NOMO-1 (cell line): ENCODE measurements at regions not wholly inside any gene's neighbourhood (a gene's known extent, or its start where the extent isn't known, plus 50 kb on each side); places are given as distances from the start of the nearest gene placed in this dataset.

Source experiments
- DNase-seq, 2 experiments: peaks; one replicate each; lab custom pipeline; 2025; ENCODE audit not compliant: unreplicated experiment in 2 of 2; lab: John Stamatoyannopoulos, UW

DNA sequence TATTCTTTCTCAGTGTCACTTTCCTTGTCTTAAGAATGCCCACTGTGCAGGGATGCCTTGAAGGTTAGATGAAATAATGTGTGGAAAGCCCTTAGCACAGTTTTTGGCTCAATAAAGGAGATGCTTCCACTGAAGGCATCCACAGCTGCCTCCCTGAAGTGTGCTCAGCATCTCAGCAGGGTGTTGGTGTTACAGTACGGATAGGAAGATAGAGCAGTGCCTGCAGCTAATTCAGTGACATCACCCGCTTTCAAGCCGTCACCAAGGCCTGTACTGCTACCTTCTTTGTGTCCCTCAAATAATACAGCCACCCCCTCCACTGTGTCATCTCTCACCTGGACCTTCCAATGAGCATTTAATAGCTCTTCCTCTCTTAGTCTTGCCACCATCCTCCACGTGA is 59.0 kb downstream of the NDUFS5 start:
- DNase-seq = no peak

DNA sequence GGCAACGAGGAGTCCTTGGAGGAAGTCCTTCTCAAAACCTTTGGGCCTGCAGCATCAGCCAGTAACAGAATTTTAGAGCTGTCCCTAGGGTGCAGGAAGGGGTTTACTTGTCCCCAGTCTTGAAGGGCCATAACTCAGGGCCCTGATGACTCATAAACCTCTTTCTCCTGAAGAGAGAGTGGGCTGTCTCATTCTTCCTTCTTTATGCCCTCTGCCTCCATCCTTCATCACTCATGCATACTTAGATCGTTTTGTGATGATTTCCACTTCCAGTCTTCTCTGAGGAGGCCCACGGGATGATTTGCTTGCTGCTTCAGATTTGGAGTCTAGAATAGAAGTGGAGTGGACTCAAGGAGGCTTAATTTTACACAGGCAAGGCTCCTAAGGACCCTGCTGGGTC is 60.2 kb downstream of the NDUFS5 start:
- peak in 1 of 2 experiments; percentile 34 for DNase-seq

DNA sequence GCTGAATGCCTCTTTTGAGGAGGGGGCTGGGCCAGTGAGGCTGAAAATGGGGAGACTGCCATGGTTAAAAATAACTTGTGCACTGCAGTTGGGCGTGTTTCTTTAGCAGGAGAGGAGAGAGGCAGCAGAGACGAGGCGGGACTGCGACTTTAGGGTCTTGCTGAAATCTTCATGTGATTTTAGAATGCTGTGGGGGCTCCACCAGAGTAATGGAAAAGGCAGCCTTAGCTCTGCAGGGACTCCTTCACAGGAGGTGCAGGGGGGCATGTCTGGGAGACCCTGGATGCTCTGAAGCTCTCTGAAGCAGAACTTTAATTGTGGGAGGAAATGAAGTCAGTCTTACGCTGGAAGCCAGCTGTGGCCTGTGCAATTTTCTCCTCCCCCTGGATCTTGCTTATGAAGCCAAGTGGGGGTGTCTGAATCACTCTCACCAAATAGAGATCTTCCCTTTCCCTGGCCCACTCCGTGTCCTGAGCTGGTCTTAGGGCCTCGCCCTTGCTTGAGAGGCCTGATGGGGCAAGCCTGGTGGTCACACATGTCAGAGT is 60.8 kb downstream of the NDUFS5 start:
- DNase-seq = no peak

DNA sequence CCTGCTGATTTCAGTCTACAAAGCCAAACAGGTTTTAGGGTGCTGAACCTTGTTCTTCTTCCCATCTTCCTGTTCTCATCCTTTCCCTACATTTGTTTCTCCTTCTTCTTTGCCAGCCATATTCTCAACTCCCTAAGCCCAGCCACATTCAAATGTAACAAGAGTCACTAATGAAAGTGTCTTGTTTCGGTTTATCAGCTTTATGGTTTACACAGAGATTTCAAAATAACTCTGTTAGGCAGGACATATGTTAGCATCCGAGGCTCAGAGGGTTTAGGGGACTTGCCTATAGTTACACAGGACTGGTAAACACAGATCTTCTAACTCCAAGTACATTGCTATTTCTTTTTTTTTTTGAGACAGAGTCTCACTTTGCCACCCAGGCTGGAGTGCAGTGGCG is 61.3 kb downstream of the NDUFS5 start:
- DNase-seq = no peak

DNA sequence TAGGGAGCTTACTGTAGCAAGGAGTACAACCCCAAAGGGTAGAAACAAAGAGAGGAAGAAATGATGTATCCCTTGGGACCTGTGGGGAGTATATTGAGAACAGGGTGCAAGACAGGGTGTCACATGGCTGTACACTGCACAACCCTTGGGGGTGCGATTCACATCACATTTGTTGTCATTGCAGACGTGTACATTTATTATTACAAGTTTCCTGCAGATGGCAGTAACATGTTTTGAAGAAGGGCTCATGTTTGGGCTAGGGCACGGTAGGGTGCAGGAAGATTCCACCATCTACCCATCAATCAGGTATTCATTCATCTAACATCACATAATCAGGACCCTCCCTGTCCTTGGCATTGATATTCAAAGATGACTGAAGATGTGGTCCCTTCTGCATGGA is 62.5 kb downstream of the NDUFS5 start:
- DNase-seq = no peak

DNA sequence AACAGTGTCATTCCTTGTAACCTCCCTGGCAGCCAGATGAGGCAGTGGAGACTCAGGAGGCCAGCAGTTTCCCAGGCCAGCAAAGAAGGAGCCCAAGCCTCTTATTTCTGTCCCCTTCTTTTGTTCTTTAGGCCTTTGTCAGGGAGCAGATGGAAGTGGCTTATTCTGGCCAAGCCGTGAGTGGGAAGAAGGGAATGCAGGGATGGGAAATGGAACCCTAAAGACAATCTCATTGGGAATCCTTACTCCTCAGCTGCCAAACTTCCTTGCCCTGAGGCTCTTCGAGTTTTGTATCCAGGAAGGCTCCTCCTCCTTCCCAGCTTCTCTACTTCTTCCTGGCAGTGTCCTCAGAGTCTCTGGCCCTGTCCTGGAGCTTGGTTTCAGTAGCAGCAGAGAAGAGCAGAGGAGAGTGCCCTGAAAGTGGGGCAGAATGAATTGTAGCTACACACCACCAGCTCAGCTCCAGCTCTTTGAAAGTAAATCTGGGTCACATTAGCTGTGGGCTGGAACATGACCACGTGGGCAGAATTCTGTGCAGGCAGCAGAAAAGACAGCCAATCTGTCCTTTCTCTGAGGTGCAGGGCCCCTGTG is 63.9 kb downstream of the NDUFS5 start:
- DNase-seq = no peak

DNA sequence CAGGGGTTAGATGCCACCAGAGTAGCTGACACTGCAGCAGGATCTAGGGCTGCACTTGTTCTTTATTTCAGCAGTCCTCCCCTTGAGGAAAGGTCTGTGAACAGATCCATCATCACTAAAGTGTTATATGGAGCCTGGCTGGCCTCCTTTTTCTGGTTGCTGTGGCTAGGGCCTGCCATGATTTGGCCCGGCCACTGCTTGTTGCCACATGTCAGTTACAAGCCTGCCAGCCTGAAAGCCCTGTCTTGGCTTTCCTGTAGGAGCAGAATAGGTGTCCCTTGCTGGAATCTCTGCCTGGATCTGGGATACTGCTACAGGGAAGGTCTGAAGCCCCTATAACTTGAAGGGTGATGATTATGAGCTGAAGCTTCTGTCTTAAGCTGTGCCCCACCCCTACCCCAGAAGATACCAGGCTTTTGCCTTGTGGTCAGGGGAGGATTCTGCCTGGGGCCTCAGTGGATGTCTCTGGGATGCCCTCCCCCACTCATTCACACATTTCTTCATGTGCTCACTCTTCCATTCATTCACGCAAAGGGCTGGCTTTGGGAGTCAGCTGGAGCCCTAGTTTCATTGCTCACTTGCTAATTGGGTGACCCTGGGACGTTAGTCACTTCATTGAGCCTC is 64.7 kb downstream of the NDUFS5 start:
- DNase-seq = no peak

DNA sequence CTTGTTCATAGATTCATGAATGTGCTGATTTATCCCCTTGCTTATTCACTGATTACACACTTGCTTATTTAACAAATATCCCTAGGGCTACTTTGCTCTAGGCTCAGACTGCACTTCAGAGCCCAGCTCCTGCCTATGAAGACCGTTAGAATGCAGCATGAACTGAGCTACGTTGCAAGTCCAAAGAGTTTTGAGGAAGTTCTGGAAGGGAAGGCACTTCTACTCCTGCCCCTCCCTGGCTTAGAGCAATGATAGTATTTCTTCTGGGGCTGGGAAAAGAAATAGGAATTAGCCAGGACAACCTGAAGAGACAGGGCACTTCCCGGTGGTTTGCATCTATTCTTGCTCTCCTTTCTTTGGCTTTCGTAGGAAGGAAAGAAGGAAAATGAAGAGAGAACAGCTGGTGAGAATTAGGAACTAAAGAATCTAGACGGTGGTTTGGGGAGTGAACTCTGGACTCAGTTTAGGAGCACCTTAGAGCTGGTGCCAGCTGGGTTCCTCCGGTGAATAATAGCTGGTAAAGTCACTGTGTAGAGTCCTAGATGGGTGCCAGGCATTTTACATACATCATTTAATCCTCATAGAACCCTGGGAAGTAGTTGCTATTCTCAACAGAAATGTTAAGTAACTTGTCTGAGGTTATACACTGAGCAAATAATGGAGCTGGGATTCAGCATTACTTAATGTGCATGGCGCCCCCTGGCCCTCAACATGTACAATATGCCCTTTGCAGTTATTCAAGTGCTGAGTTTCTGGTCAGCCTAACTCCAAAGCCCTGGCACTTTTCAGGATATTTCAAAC is 65.9 kb downstream of the NDUFS5 start:
- DNase-seq = peak; percentile 43 to 65

DNA sequence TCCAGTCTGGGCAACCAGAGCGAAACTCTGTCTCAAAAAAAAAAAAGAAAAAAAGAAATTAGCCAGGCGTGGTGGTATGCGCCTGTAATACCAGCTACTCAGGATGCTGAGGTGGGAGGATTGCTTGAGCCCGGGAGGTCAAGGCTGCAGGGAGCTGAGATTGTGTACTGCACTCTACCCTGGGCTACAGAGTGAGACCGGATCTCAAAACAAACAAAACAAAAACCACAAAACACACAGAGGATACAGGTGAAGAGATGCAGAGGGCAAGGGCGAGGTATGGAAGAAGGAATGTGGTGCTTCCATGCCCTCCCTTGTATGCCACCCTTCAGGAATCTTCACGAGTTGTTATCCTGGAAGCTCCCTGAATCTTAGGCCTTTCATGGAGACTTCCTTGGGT is 68.5 kb downstream of the NDUFS5 start:
- no peak for DNase-seq

DNA sequence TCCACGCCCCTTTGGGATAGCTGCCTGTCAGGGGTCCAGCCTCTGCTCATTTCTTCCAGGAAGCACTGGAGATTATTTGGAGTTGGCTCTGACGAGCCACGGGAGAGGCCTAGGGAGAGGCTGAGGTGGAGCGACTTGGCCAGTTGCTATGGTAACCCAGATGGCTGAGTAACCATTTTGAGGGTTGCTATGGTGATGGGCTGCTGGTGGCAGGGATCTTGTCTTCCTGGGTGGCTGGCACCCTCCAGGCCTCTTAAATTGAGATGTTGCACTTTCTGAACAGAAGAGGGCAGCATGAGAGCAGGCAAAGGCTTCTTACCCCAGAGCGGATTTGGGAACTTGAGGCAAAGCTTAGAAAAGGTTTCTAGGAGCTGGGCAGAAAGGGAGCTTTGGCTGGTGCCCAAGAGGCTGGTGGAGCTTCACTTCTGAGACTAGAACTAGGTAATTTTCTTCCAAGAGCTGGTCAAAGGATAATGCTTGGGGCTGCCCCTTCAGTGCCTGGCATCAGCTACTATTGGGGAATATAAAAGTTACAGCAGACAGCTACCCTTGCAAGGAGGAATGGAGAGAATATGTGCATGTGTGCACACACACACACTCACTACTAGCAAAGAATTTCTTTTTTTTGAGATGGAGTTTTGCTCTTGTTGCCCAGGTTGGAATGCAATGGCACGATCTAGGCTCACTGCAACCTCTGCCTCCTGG is 72.5 kb downstream of the NDUFS5 start:
- DNase-seq = peak; percentile 62 to 76

DNA sequence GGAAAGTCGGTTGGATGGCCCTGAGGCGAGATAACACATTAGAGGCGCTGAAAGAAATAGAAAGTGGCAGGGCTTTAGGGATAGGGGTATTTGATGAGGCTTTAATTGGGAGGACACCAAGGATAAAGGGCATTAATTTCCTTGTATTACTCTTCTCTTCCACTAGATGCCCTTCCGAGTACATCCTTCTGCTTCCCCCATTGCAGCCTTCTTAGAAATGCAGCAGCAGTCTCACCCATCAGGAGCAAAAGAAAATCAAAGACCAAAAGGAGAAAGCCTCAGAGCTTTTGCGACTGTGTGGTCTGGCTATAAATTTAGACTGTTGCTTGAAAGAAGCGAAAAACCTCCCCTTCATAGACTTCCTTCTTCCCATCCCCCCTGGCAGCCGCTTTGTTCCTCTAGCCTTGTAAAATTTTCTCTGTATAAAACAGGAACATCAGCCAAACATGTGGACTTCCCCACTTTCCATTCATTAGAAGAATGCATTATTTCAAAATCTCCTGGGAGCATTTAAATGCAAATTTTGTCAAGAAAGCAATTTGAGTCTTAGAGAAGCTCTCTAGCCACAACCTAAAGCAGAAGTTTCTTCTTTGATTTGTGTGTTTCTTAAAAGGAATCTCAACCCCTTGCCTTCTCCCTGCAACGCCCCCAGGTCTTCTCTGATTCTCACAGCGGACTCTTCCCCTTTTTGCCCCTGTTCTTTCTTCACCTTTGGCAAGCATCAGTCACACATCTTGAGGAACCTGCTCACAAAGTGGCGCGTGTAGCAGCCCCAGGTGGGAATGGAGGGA is 76.6 kb downstream of the NDUFS5 start:
- DNase-seq = peak; percentile 88 to 99

DNA sequence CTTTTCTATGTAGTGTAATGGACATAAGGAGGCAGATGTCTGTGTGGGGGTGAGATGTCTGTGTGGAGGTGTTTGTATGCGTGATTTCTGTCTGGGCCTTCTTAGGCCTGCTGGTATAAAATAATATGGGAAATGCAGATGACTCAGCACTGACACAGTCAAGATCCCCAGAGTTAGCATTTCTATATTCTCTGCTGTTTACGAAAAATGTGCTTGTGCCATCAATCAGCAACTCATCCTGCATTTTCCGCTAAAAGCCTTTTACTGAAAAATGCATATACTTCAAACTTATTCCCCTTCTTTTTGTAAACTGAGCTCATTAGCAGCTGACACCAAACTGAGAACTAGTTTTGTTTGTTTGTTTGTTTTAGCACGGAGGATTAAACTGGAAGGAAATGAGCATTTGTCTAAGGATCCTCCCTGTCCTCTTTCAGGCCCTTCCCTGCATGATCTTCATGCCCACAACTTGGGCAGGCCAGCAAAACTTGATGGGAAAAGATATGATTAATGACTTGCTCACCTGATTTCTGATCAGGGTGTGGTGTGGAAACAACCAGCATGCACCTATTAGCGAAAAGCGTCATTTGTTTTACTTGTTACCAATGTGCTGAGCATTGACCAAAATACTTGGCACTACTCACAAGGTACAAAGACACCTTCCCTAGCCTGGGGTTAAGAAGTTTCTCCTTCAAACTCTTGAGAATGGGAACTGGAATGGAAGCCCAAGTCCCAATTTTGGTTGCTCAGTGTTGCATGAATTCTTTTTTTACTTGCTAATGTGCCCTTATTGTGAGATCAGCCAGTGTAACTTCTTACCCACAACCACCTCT is 77.4 kb downstream of the NDUFS5 start:
- DNase-seq = no peak

DNA sequence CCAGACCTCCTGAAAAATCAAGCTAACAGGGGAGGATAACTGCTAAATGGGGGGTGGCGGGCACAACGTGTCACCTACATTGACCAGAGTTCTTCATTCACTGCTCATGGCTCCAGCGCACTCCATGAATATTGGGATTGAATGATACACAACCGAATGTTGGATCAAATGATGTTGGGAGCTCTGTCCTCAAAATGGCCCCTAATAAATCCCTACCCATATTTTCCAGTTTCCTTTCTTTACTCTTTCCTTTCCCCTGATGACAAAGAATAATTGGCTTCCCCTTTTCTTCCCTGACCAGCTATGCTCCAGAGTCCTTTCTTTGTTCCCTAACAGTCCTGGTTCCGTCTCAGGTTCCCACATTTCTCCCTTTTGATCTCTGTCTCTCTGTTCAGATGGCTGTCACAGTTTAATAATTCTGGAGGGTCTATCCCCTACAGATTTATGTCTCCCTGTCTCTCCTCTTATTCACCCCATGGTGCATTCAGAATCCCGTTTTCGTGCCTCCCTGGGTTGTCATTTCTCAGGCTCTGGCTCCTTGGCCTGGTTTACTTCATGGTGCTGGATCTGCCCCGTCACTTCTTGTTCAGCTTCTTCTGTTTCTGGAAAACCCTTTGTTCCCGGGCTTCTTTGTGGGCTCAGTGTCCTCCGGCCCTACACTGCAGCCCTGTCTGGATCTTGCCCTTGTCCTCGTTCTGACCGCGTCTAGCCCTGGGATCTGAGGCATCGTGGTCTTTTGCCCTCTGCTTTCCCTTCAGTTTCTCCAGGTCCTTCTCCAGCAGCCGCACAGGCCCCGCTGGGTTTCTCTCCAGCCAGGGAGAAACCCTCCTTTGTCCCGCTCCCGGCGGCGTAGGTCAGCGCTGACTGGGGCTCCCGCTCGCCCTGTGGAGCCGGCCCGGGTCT is 78.3 kb downstream of the NDUFS5 start:
- no peak for DNase-seq

DNA sequence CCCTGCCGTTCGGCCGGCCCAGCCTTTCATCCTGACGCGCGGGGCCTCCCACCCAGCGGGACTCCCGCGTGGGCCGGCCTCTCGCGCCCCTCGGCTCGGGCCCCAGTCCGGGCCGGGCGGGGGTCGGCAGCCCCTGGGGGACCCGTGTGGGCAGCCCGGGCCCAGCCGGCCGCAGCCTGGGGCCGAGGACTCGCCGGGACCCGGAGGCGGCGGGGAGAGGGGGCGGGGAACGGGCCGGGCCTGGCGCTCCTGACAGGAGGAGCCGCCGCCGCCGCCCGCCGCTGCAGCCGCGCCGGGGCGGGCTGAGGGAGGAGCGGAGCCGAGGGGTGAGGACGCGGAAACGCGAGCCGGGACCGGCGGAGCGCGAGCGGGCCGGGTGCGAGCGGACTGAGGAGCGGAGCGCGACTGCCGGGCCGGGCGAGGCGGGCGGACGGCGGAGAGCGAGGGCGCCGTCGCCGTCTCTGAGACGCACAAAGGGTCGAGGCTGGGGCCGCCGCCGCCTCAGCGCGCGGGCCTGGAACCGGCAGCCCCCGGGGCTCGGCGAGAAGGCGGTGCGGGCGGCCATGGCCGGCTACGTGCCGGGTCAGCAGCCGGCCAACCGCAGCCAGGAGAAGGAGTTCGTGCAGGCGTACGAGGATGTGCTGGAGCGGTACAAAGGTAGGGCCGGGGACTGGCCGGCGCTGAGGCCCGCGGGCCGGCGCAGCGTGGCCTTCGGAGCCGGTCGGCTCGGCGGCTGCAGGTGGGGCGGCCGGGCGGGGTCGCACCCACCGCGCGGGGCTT is 79.1 kb downstream of the NDUFS5 start:
- peak in 1 of 2 experiments; percentile 21 for DNase-seq

DNA sequence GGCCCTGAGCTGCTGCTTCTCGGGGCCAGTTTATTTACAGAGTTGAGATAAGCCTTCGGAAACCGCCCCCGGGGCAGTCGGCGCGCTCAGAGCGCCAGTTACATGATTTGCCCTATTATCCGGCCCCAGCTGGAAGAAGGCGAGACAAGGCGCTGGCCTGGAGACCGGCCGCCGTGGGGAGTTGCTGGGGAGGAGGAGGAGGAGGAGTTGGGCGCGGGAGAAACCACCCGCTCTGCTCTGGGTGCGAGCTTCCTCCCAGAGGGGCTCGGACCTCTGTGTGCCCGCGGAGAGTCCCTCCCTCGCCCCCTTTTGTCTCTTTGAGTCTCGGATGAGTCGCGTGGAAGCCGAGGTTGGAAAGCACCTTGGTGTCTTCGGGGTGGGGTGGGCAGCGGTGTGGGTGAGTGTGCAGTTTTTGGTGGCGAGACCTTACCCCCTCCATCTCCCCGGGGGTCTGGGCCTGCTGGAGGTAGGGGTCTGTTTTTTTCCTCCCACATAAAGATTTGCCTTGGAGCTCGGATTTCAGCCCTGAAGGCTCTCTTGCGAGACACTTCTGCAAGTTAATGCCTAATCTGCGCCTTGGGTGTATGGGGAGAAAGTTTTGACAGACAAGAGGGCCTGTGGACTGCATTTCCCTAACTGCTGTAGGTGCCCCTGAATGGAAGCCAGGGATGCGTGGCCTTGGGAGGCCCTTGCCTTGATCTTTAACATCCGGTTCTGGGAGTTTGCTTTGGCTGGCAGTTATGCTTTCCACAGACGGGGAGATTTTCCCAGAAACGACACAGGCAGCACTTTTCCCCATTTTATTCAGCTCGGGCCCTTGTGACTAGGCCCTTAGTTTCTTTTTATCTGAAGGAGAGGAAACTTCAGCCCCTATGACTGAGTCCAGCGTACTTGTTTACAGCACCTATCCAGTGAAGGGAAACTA is 80.0 kb downstream of the NDUFS5 start:
- DNase-seq = no peak

DNA sequence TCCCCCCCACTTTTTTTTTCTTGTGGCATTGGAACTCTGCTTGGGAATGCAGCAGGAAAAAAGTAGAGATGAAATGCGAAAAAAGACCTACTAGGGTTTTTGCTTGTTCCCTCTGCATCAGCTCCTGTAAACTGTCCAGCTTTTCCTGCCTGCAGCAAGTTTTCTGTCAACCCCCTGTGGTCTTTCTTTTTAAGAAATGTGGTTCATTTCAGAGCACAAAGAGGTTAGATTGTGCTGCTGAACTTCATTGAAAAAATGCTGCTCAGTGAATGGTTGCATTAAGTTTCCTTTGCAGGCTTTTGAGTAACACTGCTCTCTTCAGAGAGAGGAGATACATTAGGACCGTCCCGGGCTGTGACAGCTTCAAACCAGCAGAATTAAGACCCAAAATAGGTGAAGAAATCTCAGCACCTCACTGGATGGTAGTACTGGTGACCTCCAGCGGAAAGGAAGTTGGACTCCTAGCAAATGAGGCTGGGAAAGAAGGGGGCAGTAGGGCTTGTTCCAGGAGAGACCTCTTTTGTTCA is 80.7 kb downstream of the NDUFS5 start:
- DNase-seq = no peak
